ENCODE measurements at regions not wholly inside any gene's neighbourhood (a gene's known extent, or its start where the extent isn't known, plus 50 kb on each side); places are given as distances from the start of the nearest gene placed in this dataset.

DNA sequence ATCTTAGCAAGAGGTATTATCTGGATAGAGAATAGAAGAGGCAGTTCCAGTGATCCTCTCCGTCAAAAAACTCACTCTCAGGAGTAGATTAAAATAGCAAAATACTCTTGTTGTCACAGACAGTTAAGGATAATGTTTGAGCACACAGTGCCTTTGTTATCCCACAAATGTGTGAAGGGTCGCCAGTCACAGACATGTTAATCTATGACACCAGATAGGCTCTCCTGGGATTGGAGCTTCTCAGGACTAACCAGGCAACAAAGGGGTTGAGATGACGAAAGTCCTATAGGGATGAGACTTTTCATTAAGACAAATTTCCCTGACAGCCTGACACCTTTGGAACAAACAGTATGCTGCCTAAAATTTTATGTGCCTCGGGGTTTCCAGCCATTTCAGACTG, 1947.1 kb downstream of the OLFM4 start:
- TF ChIP-seq ZFP3 (CRISPR knock-in tag; IDR thresholded peaks at IDR 0.05): no peak
- TF ChIP-seq RARB (CRISPR knock-in tag; IDR thresholded peaks at IDR 0.05): no peak
- TF ChIP-seq, protein P1, sequence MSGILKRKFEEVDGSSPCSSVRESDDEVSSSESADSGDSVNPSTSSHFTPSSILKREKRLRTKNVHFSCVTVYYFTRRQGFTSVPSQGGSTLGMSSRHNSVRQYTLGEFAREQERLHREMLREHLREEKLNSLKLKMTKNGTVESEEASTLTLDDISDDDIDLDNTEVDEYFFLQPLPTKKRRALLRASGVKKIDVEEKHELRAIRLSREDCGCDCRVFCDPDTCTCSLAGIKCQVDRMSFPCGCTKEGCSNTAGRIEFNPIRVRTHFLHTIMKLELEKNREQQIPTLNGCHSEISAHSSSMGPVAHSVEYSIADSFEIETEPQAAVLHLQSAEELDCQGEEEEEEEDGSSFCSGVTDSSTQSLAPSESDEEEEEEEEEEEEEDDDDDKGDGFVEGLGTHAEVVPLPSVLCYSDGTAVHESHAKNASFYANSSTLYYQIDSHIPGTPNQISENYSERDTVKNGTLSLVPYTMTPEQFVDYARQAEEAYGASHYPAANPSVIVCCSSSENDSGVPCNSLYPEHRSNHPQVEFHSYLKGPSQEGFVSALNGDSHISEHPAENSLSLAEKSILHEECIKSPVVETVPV (CRISPR knock-in tag; IDR thresholded peaks at IDR 0.05): no peak
- no peak for TF ChIP-seq ZC3H10 (CRISPR knock-in tag; IDR thresholded peaks at IDR 0.05)
- TF ChIP-seq, protein P2, sequence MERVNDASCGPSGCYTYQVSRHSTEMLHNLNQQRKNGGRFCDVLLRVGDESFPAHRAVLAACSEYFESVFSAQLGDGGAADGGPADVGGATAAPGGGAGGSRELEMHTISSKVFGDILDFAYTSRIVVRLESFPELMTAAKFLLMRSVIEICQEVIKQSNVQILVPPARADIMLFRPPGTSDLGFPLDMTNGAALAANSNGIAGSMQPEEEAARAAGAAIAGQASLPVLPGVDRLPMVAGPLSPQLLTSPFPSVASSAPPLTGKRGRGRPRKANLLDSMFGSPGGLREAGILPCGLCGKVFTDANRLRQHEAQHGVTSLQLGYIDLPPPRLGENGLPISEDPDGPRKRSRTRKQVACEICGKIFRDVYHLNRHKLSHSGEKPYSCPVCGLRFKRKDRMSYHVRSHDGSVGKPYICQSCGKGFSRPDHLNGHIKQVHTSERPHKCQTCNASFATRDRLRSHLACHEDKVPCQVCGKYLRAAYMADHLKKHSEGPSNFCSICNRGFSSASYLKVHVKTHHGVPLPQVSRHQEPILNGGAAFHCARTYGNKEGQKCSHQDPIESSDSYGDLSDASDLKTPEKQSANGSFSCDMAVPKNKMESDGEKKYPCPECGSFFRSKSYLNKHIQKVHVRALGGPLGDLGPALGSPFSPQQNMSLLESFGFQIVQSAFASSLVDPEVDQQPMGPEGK (CRISPR knock-in tag; IDR thresholded peaks at IDR 0.05; ENCODE audit: borderline replicate concordance): no peak
- no peak for TF ChIP-seq ZNF70 (CRISPR knock-in tag; IDR thresholded peaks at IDR 0.05)
